GM18499 (cell line): ENCODE measurements at regions not wholly inside any gene's neighbourhood (a gene's known extent, or its start where the extent isn't known, plus 50 kb on each side); places are given as distances from the start of the nearest gene placed in this dataset.
"Not testable (repeated sequence)": the region's sequence is repeated elsewhere in the genome, so short reads cannot be mapped to it uniquely, and the experiment has no call there.

Experiments used
- ATAC-seq: cut with Tn5 transposase; IDR thresholded peaks from one replicate; pipeline ENCODE4 v1.9.1; 2021; ENCODE audit warnings: moderate number of reproducible peaks; ENCODE audit not compliant: insufficient read depth, unreplicated experiment

GRCh38 chr4:186813377-186814068 is 89.9 kb upstream of the FAT1 start:
- no peak for ATAC-seq

- no peak for ATAC-seq
These were observed 90.9 kb upstream of the FAT1 start for GRCh38 chr4:186814535-186815070.

GRCh38 chr4:186819342-186820086 is 95.9 kb upstream of the FAT1 start:
- no peak for ATAC-seq

GRCh38 chr4:186820391-186820891 is 96.8 kb upstream of the FAT1 start:
- ATAC-seq, result no peak

GRCh38 chr4:186823989-186824388 is 100.3 kb upstream of the FAT1 start:
- ATAC-seq, result no peak

- no peak for ATAC-seq
These were observed 101.4 kb upstream of the FAT1 start for GRCh38 chr4:186825069-186825468.

GRCh38 chr4:186826006-186826405 is 102.3 kb upstream of the FAT1 start:
- no peak for ATAC-seq

GRCh38 chr4:186826846-186827533 is 103.3 kb upstream of the FAT1 start:
- ATAC-seq, result no peak

GRCh38 chr4:186827534-186827897 is 103.9 kb upstream of the FAT1 start:
- ATAC-seq, result no peak

GRCh38 chr4:186829097-186829496 is 105.4 kb upstream of the FAT1 start:
- no peak for ATAC-seq

GRCh38 chr4:186829740-186830449 is 106.2 kb upstream of the FAT1 start:
- no peak for ATAC-seq

- no peak for ATAC-seq
These were observed 107.9 kb upstream of the FAT1 start for GRCh38 chr4:186831574-186831973.

- ATAC-seq, result no peak
These were observed 109.2 kb upstream of the FAT1 start for GRCh38 chr4:186832906-186833305.

- not testable (repeated sequence) for ATAC-seq
These were observed 113.8 kb upstream of the FAT1 start for GRCh38 chr4:186837463-186837862.

- no peak for ATAC-seq
These were observed 114.6 kb upstream of the FAT1 start for GRCh38 chr4:186838295-186838694.

GRCh38 chr4:186839122-186840037 is 115.7 kb upstream of the FAT1 start:
- ATAC-seq, result peak; percentile 97

- ATAC-seq, result no peak
These were observed 116.6 kb upstream of the FAT1 start for GRCh38 chr4:186840222-186840701.

GRCh38 chr4:186840771-186841301 is 117.2 kb upstream of the FAT1 start:
- ATAC-seq, result no peak
